ENCODE measurements at regions not wholly inside any gene's neighbourhood (a gene's known extent, or its start where the extent isn't known, plus 50 kb on each side); places are given as distances from the start of the nearest gene placed in this dataset.

- H3K9me3 ChIP-seq (ENCODE audit: low read depth, low read length, poor library complexity, severe bottlenecking) = peaks cover 12% of the 10 kb centered on the region
- POLR2A ChIA-PET (ENCODE audit: low non-redundant PET) = no interaction called here
- H3K4me1 ChIP-seq (ENCODE audit: insufficient read depth, low read length, poor library complexity, severe bottlenecking) = no peaks in the 10 kb centered on the region
- H3K4me3 ChIP-seq (ENCODE audit: low read depth, low read length, poor library complexity, severe bottlenecking) = no peak overlapping the region
- no peak for TF ChIP-seq EZH2 (IDR thresholded peaks at IDR 0.05; ENCODE audit: borderline replicate concordance, low read depth, low read length, poor library complexity, severe bottlenecking)
- no peak for TF ChIP-seq CTCF (conservative IDR thresholded peaks at IDR 0.05; ENCODE audit: low read depth, low read length)
- CTCF ChIA-PET = no interaction called here
- no peak overlapping the region for H3K27ac ChIP-seq (ENCODE audit: low read depth, low read length, poor library complexity, severe bottlenecking)
- H3K27me3 ChIP-seq (replicated peaks; ENCODE audit: insufficient read depth, low read depth, low read length, poor library complexity) = no peaks in the 10 kb centered on the region
- intact Hi-C loops (cut with micrococcal nuclease; ENCODE audit: unreplicated experiment) = no loop called here
- no peak for DNase-seq (ENCODE audit: low spot score)
- no TSS peak for BruUV-seq (replicated peaks)
- no peaks in the 10 kb centered on the region for H3K36me3 ChIP-seq (ENCODE audit: insufficient read depth, low read length, poor library complexity, severe bottlenecking)
Observed at GRCh38 chr4:11297627-11298026, 131.1 kb downstream of the HS3ST1 start.

GRCh38 chr4:11297201-11297600 lies 131.5 kb downstream of the HS3ST1 start:
- H3K4me1 ChIP-seq (ENCODE audit: insufficient read depth, low read length, poor library complexity, severe bottlenecking) = no peaks in the 10 kb centered on the region
- H3K9me3 ChIP-seq (ENCODE audit: low read depth, low read length, poor library complexity, severe bottlenecking) = peaks cover 12% of the 10 kb centered on the region
- H3K27me3 ChIP-seq (replicated peaks; ENCODE audit: insufficient read depth, low read depth, low read length, poor library complexity) = no peaks in the 10 kb centered on the region
- no peak for TF ChIP-seq EZH2 (IDR thresholded peaks at IDR 0.05; ENCODE audit: borderline replicate concordance, low read depth, low read length, poor library complexity, severe bottlenecking)
- TF ChIP-seq CTCF (conservative IDR thresholded peaks at IDR 0.05; ENCODE audit: low read depth, low read length) = no peak
- CTCF ChIA-PET = no interaction called here
- POLR2A ChIA-PET (ENCODE audit: low non-redundant PET) = no interaction called here
- H3K36me3 ChIP-seq (ENCODE audit: insufficient read depth, low read length, poor library complexity, severe bottlenecking) = no peaks in the 10 kb centered on the region
- intact Hi-C loops (cut with micrococcal nuclease; ENCODE audit: unreplicated experiment) = no loop called here
- no peak overlapping the region for H3K27ac ChIP-seq (ENCODE audit: low read depth, low read length, poor library complexity, severe bottlenecking)
- BruUV-seq (replicated peaks) = no TSS peak
- DNase-seq (ENCODE audit: low spot score) = no peak
- no peak overlapping the region for H3K4me3 ChIP-seq (ENCODE audit: low read depth, low read length, poor library complexity, severe bottlenecking)

GRCh38 chr4:11293866-11294265 lies 134.8 kb downstream of the HS3ST1 start:
- TF ChIP-seq EZH2 (IDR thresholded peaks at IDR 0.05; ENCODE audit: borderline replicate concordance, low read depth, low read length, poor library complexity, severe bottlenecking) (no peak), CTCF (conservative IDR thresholded peaks at IDR 0.05; ENCODE audit: low read depth, low read length) (no peak)
- no TSS peak for BruUV-seq (replicated peaks)
- Histone ChIP-seq H3K4me3 (ENCODE audit: low read depth, low read length, poor library complexity, severe bottlenecking) (no peak overlapping the region), H3K36me3 (ENCODE audit: insufficient read depth, low read length, poor library complexity, severe bottlenecking) (no peaks in the 10 kb centered on the region), H3K27me3 (replicated peaks; ENCODE audit: insufficient read depth, low read depth, low read length, poor library complexity) (no peaks in the 10 kb centered on the region), H3K4me1 (ENCODE audit: insufficient read depth, low read length, poor library complexity, severe bottlenecking) (no peaks in the 10 kb centered on the region), H3K9me3 (ENCODE audit: low read depth, low read length, poor library complexity, severe bottlenecking) (peaks cover 16% of the 10 kb centered on the region), H3K27ac (ENCODE audit: low read depth, low read length, poor library complexity, severe bottlenecking) (no peak overlapping the region)
- intact Hi-C loops (cut with micrococcal nuclease; ENCODE audit: unreplicated experiment) = no loop called here
- DNase-seq (ENCODE audit: low spot score) = no peak
- ChIA-PET POLR2A (ENCODE audit: low non-redundant PET) (no interaction called here), CTCF (no interaction called here)

Data from A673 (cell line).